GM23338 (cell line): ENCODE measurements at regions not wholly inside any gene's neighbourhood (a gene's known extent, or its start where the extent isn't known, plus 50 kb on each side); places are given as distances from the start of the nearest gene placed in this dataset.
"Not testable (repeated sequence)": the region's sequence is repeated elsewhere in the genome, so short reads cannot be mapped to it uniquely, and the experiment has no call there.

Experiments
- ATAC-seq: fragments of 200-7000 bp; cut with Tn5 transposase; 3 replicates; pipeline ENCODE4 v1.9.1; 2020
- DNase-seq: peaks from one replicate; pipeline ENCODE4 v3.0.0-alpha.2; 2015; ENCODE audit warnings: low spot score
- H2AFZ ChIP-seq: fragments of 200-600 bp; sonication (generic); 2 replicates; pipeline ENCODE4 v1.8.0; 2016; ENCODE audit warnings: antibody characterized with exemption, mild to moderate bottlenecking, moderate library complexity
- H3F3A ChIP-seq: fragments of 200-600 bp; sonication (generic); replicated peaks from 2 replicates; pipeline ENCODE4 v1.8.0; 2017; ENCODE audit warnings: antibody characterized with exemption, mixed run types, low read depth
- H3K27ac ChIP-seq: fragments of 200-600 bp; sonication (generic); 2 replicates; pipeline ENCODE4 v1.6.1; 2016; ENCODE audit warnings: low read depth
- H3K27me3 ChIP-seq: fragments of 200-600 bp; sonication (generic); 2 replicates; pipeline ENCODE4 v1.8.0; 2016; ENCODE audit warnings: mild to moderate bottlenecking, mixed run types, moderate library complexity; ENCODE audit not compliant: insufficient read depth
- H3K36me3 ChIP-seq: fragments of 200-600 bp; sonication (generic); 2 replicates; pipeline ENCODE4 v1.8.0; 2016; ENCODE audit warnings: mild to moderate bottlenecking; ENCODE audit not compliant: insufficient read depth
- H3K4me1 ChIP-seq: fragments of 200-600 bp; sonication (generic); 2 replicates; pipeline ENCODE4 v1.8.0; 2016; ENCODE audit warnings: mild to moderate bottlenecking, moderate library complexity; ENCODE audit not compliant: insufficient read depth
- H3K4me2 ChIP-seq: fragments of 200-600 bp; sonication (generic); 2 replicates; pipeline ENCODE4 v1.7.1; 2017; ENCODE audit warnings: mixed run types
- H3K4me3 ChIP-seq: fragments of 200-600 bp; sonication (generic); 2 replicates; pipeline ENCODE4 v1.6.1; 2016; ENCODE audit warnings: mixed run types
- H3K79me2 ChIP-seq: fragments of 200-600 bp; sonication (generic); replicated peaks from 2 replicates; pipeline ENCODE4 v1.8.0; 2017; ENCODE audit warnings: mild to moderate bottlenecking; ENCODE audit not compliant: insufficient read depth
- H3K9me2 ChIP-seq: fragments of 200-600 bp; sonication (generic); 2 replicates; pipeline ENCODE4 v1.8.0; 2017; ENCODE audit not compliant: insufficient read depth
- H4K20me1 ChIP-seq: fragments of 200-600 bp; sonication (generic); replicated peaks from 2 replicates; pipeline ENCODE4 v1.8.0; 2017; ENCODE audit warnings: mild to moderate bottlenecking; ENCODE audit not compliant: insufficient read depth
- H3K27ac Mint-ChIP-seq: 2 replicates; pipeline ENCODE4 v1.8.0; 2020; ENCODE audit warnings: inconsistent platforms, mild to moderate bottlenecking, moderate library complexity, mixed read lengths
- H3K27me3 Mint-ChIP-seq: 3 replicates; pipeline ENCODE4 v1.8.0; 2022; ENCODE audit warnings: low read depth, mild to moderate bottlenecking, moderate library complexity, mixed read lengths, inconsistent platforms; ENCODE audit not compliant: insufficient read depth, poor library complexity
- H3K36me3 Mint-ChIP-seq: 3 replicates; pipeline ENCODE4 v1.8.0; 2021; ENCODE audit warnings: low read depth, mild to moderate bottlenecking, inconsistent platforms, moderate library complexity, mixed read lengths
- H3K4me1 Mint-ChIP-seq: 3 replicates; pipeline ENCODE4 v1.8.0; 2020; ENCODE audit warnings: mild to moderate bottlenecking, inconsistent platforms, mixed read lengths
- H3K4me3 Mint-ChIP-seq: 3 replicates; pipeline ENCODE4 v1.8.0; 2021; ENCODE audit warnings: moderate library complexity, mild to moderate bottlenecking, inconsistent platforms, mixed read lengths
- H3K9me3 Mint-ChIP-seq: 3 replicates; pipeline ENCODE4 v1.8.0; 2020; ENCODE audit warnings: moderate library complexity, mild to moderate bottlenecking, inconsistent platforms, mixed read lengths
- CREB1 ChIP-seq: fragments of 250-450 bp; sonication (Bioruptor Pico); IDR thresholded peaks from 2 replicates; pipeline ENCODE4 v1.5.0; 2020; ENCODE audit warnings: low read depth, mild to moderate bottlenecking, moderate library complexity
- CTCF ChIP-seq, 2 experiments: fragments of 200-600 bp in 1 of 2; sonication (generic) in 1 of 2; conservative IDR thresholded peaks; 2 replicates each; pipeline versions ENCODE4 v1.5.1 to v1.6.1; 2016 to 2017; ENCODE audit warnings: antibody characterized with exemption in 2 of 2, low read depth in 2 of 2, mild to moderate bottlenecking in 2 of 2, moderate library complexity in 1 of 2
- ETS1 ChIP-seq: IDR thresholded peaks from 2 replicates; pipeline ENCODE4 v1.6.1; 2016; ENCODE audit warnings: antibody characterized with exemption
- EZH2 ChIP-seq: fragments of 200-600 bp; sonication (generic); IDR thresholded peaks from one replicate; pipeline ENCODE4 v1.8.0; 2017; ENCODE audit warnings: antibody characterized with exemption, mild to moderate bottlenecking, low read depth; ENCODE audit not compliant: unreplicated experiment
- REST ChIP-seq: IDR thresholded peaks from one replicate; pipeline ENCODE4 v1.6.1; 2018; ENCODE audit warnings: antibody characterized with exemption; ENCODE audit not compliant: unreplicated experiment
- STAT1 ChIP-seq: IDR thresholded peaks from one replicate; pipeline ENCODE4 v1.6.1; 2016; ENCODE audit warnings: antibody characterized with exemption; ENCODE audit not compliant: unreplicated experiment
- ZNF114 ChIP-seq: fragments of 250-450 bp; sonication (Bioruptor Pico); IDR thresholded peaks from 2 replicates; pipeline ENCODE4 v1.5.0; 2020; ENCODE audit warnings: mild to moderate bottlenecking, moderate library complexity
- ZNF462 ChIP-seq: fragments of 250-450 bp; sonication (Bioruptor Pico); IDR thresholded peaks from 2 replicates; pipeline ENCODE4 v1.5.0; 2020; ENCODE audit warnings: mild to moderate bottlenecking, moderate library complexity

GRCh38 chr11:106311531-106312230 lies 234.2 kb downstream of the AASDHPPT start:
- no peak overlapping the region for H2AFZ ChIP-seq
- Mint-ChIP-seq H3K36me3 (no peaks in the 10 kb centered on the region), H3K27me3 (no peaks in the 10 kb centered on the region), H3K4me1 (no peaks in the 10 kb centered on the region), H3K27ac (no peak overlapping the region), H3K4me3 (no peak overlapping the region), H3K9me3 (peaks cover 1% of the 10 kb centered on the region; the same call in 2 of the 3 replicates)
- no peak overlapping the region for H3K4me2 ChIP-seq
- H3K27me3 ChIP-seq = no peaks in the 10 kb centered on the region
- no peak overlapping the region for H3K4me3 ChIP-seq
- no peaks in the 10 kb centered on the region for H3K36me3 ChIP-seq
- no peaks in the 10 kb centered on the region for H4K20me1 ChIP-seq
- H3K79me2 ChIP-seq = no peaks in the 10 kb centered on the region
- H3K27ac ChIP-seq = no peak overlapping the region
- no peak for TF ChIP-seq ETS1
- TF ChIP-seq STAT1 = no peak
- TF ChIP-seq REST = no peak
- no peak for TF ChIP-seq ZNF462 (CRISPR knock-in tag)
- no peak for TF ChIP-seq ZNF114 (CRISPR knock-in tag)
- TF ChIP-seq CTCF (conservative IDR thresholded peaks at IDR 0.05; ENCODE audit: low read depth in 2 of 2) = no peak
- no peak for TF ChIP-seq EZH2
- TF ChIP-seq CREB1 (CRISPR knock-in tag) = no peak
- ATAC-seq (no peak), DNase-seq (no peak)
- 0 out of 2 replicates have a peak, but pooled peaks cover 1% of the 10 kb centered on the region for H3K9me2 ChIP-seq
- H3K4me1 ChIP-seq = no peaks in the 10 kb centered on the region
- no peaks in the 10 kb centered on the region for H3F3A ChIP-seq

- not testable (repeated sequence) for H2AFZ ChIP-seq, H3K4me3 Mint-ChIP-seq, H3K4me2 ChIP-seq, H3K27ac Mint-ChIP-seq, H3K4me3 ChIP-seq, H3K9me2 ChIP-seq, H3K27me3 Mint-ChIP-seq, H3K27me3 ChIP-seq, H3K4me1 Mint-ChIP-seq, H3K27ac ChIP-seq, ATAC-seq, H3K36me3 ChIP-seq, H3F3A ChIP-seq, H3K4me1 ChIP-seq, H3K79me2 ChIP-seq, DNase-seq, H4K20me1 ChIP-seq
- Mint-ChIP-seq H3K9me3 (peaks cover 42% of the 10 kb centered on the region), H3K36me3 (peaks cover 32% of the 10 kb centered on the region)
These were observed 239.8 kb downstream of the AASDHPPT start for GRCh38 chr11:106317208-106317773.
